NOMO-1 (cell line): ENCODE measurements at regions not wholly inside any gene's neighbourhood (a gene's known extent, or its start where the extent isn't known, plus 50 kb on each side); places are given as distances from the start of the nearest gene placed in this dataset.

Experiments used
- DNase-seq, 2 experiments: peaks; one replicate each; lab custom pipeline; 2025; ENCODE audit not compliant: unreplicated experiment in 2 of 2; lab: John Stamatoyannopoulos, UW

DNA sequence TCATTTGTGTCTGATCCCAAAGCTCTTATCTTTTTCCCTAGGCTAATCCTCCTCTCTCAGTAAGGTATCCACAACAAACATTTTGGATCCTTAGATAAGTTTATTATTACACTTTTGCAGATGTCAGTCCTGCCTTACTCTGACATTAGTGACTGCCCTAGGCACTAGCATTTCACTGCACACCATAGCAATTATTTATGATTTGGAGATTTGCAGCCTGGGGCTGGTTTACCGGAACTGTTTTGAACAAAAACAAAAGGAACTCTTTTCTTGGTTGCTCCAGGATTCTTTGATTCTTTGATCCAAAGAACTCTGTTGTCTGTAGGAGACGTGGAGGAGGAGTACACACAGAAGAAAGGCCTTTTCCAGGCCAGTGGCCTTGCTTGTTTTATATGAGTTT, 80.4 kb downstream of the EDNRB start:
- no peak for DNase-seq

GRCh38 chr13:77836423-77836822, 82.2 kb downstream of the EDNRB start:
- peak; percentile 71 to 93 for DNase-seq

- peak in 1 of 2 experiments; percentile 60 for DNase-seq
Observed at GRCh38 chr13:77833331-77833863, 85.2 kb downstream of the EDNRB start.

DNA sequence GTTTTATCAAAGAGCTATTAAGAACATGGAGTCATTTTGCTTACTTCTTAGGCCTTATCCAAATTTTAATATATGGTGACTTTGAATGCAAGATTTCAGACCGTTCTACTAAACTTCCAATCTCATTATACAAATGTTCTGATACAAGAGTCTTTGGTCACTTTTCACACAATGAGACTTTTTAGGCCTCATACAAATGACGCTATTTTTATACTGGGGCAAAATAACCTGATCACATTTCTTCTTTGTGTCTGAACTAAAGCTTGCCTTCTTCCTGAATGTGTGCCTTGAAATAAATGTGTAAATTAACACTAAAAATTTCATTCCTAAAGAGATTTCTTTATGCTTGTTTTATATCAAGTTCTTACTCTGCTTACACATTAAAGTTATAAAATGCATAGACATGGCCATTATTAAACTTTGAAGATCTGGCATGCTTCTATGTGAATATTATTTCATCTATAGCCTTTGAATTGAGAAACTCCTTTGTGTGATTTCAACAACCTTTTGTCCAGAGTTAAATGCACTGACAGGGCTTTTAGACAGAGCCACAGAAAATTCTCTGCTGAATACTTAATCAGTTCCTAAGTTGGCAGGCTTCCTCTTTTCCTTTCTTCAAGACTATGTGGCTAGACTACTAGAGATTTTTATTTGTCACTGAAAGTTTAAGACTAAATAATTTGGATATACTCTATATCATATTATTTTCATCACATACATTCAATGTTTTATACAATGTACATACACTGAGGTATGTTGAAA, 86.1 kb downstream of the EDNRB start:
- peak; percentile 71 to 93 for DNase-seq

DNA sequence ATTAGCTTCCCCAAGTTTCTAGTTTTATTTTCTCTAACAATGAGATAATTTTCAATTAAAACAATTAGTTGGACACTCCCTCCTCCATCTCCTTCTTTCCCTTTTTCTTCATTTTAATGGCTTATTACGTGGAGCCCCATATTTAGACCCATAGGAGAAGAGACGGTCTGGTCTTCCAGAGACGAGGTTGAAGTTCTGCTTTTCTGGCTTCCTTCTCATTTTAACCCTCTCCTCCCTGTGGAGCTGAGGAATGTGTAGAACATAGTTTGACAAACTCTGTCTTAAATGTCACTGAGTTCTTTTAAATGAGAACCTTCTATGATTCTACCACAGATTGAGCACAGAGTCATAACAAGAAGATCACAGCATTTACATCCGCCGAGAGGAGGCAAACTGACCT, 86.8 kb downstream of the EDNRB start:
- DNase-seq: peak in 1 of 2 experiments; percentile 26

DNA sequence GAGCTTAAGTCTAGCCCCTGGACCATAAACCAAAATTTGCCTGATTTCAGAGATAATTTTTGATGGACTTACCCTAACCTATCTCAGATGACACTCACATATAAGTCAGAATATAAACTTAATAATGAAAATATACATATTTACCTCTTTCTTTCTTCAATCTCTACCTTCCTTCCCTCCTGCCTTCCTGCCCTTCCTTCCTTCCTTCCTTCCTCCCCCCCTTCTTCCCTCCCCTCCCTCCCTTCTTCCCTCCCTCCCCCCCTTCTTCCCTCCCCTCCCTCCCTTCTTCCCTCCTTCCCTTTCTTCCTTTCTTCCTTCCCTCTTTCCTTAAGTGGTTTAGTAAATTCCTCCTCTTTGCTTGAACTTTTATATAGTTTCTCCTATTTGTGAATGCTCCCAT, 88.7 kb downstream of the EDNRB start:
- no peak for DNase-seq

DNA sequence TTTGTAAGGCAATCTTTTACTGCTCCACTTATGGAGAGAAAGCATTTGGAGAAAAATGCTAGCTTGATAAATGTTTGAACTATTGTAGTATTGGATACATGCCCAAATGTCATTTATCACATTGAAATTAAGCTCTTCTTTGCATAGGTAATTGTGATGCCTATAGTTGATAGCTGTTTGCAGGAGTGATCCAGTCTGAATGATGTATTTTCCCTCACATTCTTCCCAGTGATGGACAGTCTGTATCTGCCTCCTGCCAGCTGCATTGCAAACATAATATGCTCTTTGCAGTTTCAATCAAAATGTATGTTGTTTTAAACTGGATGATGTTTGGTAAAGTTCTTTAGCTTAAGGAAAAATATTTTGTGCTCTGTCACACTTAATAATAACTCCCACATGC, 89.8 kb downstream of the EDNRB start:
- DNase-seq: no peak

GRCh38 chr13:77827332-77827731, 91.3 kb downstream of the EDNRB start:
- no peak for DNase-seq

DNA sequence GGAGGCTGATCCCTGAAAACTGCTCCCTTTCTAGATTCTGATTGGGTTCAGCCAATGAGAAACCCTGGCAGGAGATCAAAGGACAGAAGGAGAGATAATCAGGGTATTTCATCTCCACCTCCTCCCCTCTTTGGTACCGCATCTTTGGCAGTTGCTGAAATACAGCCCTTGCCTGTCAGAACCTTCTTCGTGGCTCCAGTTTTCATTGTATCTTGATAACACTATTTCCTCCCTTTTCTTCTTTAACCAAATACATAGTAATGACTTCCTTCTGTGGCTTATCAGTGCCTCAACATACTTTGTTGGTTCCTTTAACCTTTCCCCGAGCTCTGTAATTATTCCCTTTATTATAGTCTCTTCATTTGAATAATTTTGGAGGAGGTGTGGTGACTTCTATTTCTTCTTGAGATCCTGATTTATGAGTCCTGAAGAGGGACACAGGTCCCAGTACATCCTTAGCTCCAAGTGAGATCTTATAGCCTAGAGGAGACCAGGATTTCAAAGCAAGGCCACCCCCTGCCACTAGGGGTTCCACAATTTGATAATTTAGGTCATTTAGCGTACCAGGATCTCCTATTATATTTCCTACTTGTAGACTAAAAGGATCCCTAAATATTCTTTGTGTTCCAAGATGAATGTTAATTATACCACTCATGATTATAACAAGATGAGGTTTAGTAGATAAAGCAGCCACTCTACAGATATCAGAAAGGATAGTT, 98.0 kb downstream of the EDNRB start:
- no peak for DNase-seq

DNA sequence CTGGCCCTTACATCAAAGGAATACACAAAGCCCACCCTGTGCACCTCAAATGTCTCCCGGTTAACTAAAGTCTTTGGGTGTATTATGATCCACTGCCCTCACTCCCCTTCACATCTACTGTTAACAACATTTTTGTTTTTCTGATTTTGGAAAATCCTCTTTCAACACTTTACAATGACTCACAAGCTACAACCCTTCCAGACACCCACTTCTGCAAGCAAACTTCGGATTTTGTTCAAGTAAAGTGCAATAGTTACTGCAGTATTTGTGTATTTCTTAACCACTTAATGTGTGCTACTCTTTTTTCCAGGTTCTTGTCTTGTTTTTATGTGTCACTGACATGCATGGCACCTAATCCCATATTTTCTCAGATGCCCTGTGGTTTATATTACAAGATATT, 101.1 kb downstream of the EDNRB start:
- no peak for DNase-seq

DNA sequence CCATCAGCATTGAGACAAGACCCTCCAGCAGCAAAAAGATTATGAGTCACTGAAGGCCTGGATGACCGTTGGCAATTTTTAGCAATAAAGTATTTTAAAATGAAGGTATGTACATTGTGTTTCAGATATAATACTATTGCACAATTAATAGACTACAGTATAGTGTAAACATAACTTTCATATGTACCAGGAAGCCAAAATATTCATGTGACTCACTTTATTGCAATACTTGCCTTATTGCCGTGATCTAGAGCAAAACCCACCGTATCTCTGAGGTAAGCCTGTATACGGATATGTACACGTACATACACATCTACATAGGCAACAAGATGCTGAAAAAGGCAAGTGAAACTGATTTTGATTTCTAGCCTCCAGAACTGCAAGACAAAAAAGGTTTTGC, 103.3 kb downstream of the EDNRB start:
- no peak for DNase-seq
